BJ (cell line): ENCODE measurements at regions not wholly inside any gene's neighbourhood (a gene's known extent, or its start where the extent isn't known, plus 50 kb on each side); places are given as distances from the start of the nearest gene placed in this dataset.

ENCODE experiments used
- CTCF ChIA-PET: fragments of 350-600 bp; formaldehyde crosslinking; extraction: SDS; loops from one replicate; lab custom pipeline; 2021; ENCODE audit warnings: antibody characterized with exemption, inconsistent platforms; lab: Yijun Ruan, JAX
- POLR2A ChIA-PET: fragments of 300-600 bp; sonication (Branson Sonifier 250); formaldehyde crosslinking; extraction: SDS; loops from one replicate; lab custom pipeline; 2021; ENCODE audit warnings: antibody characterized with exemption; lab: Charles Lee
- DNase-seq: peaks from one replicate; pipeline ENCODE4 v3.0.0-alpha.2; 2011; ENCODE audit warnings: low read depth
- H3K27me3 ChIP-seq: 2 replicates; pipeline ENCODE4 v1.6.0; 2011; ENCODE audit warnings: low read length; ENCODE audit not compliant: control insufficient read depth, insufficient read depth
- H3K36me3 ChIP-seq: 2 replicates; pipeline ENCODE4 v1.5.1; 2011; ENCODE audit warnings: low read length; ENCODE audit not compliant: control insufficient read depth, insufficient read depth
- H3K4me3 ChIP-seq: 2 replicates; pipeline ENCODE4 v1.5.1; 2011; ENCODE audit warnings: low read depth, mild to moderate bottlenecking, control low read depth, low read length
- CTCF ChIP-seq: IDR thresholded peaks from 2 replicates; pipeline ENCODE4 v1.5.1; 2011; ENCODE audit warnings: low read depth, mild to moderate bottlenecking, control low read depth, inconsistent platforms, low read length, moderate library complexity; ENCODE audit not compliant: insufficient read depth

- no peaks in the 10 kb centered on the region for H3K36me3 ChIP-seq
- H3K27me3 ChIP-seq = no peaks in the 10 kb centered on the region
- no peak for TF ChIP-seq CTCF
- ChIA-PET POLR2A (no interaction called here), CTCF (no interaction called here)
- DNase-seq = no peak
- no peak overlapping the region for H3K4me3 ChIP-seq
Observed at GRCh38 chr1:233514946-233515391, 98.9 kb upstream of the KCNK1 start.

- ChIA-PET CTCF (no interaction called here), POLR2A (no interaction called here)
- no peak for TF ChIP-seq CTCF
- Histone ChIP-seq H3K36me3 (no peaks in the 10 kb centered on the region), H3K4me3 (no peak overlapping the region), H3K27me3 (no peaks in the 10 kb centered on the region)
- DNase-seq = no peak
Observed at GRCh38 chr1:233516732-233517131, 97.2 kb upstream of the KCNK1 start.

GRCh38 chr1:233518344-233518743 lies 95.6 kb upstream of the KCNK1 start:
- peak; percentile 44 for TF ChIP-seq CTCF
- no peak for DNase-seq
- CTCF ChIA-PET = interaction anchor here (0.7 to 1.5 kb wide), 3 partner anchors 78 to 278 kb away, joined by 3 to 8 read pairs (median 3); no protein-coding TSS in a partner anchor
- no peaks in the 10 kb centered on the region for H3K36me3 ChIP-seq
- POLR2A ChIA-PET = no interaction called here
- H3K4me3 ChIP-seq = no peak overlapping the region
- no peaks in the 10 kb centered on the region for H3K27me3 ChIP-seq

- ChIA-PET CTCF (no interaction called here), POLR2A (interaction anchor here (0.5 kb wide), 1 partner anchor 53 kb away, joined by 5 read pairs; no protein-coding TSS in a partner anchor)
- H3K27me3 ChIP-seq = no peaks in the 10 kb centered on the region
- no peak for TF ChIP-seq CTCF
- DNase-seq = no peak
- H3K36me3 ChIP-seq = no peaks in the 10 kb centered on the region
- no peak overlapping the region for H3K4me3 ChIP-seq
Observed at GRCh38 chr1:233520261-233521191, 93.4 kb upstream of the KCNK1 start.

GRCh38 chr1:233523047-233523446 lies 90.9 kb upstream of the KCNK1 start:
- Histone ChIP-seq H3K36me3 (no peaks in the 10 kb centered on the region), H3K4me3 (no peak overlapping the region), H3K27me3 (no peaks in the 10 kb centered on the region)
- ChIA-PET POLR2A (no interaction called here), CTCF (no interaction called here)
- DNase-seq = no peak
- TF ChIP-seq CTCF = no peak
